ENCODE measurements at regions not wholly inside any gene's neighbourhood (a gene's known extent, or its start where the extent isn't known, plus 50 kb on each side); places are given as distances from the start of the nearest gene placed in this dataset.

- no peaks in the 10 kb centered on the region for H3K27me3 ChIP-seq (ENCODE audit: insufficient read depth, low read length)
- no peak overlapping the region for H3K27ac ChIP-seq (ENCODE audit: insufficient read length, low read depth, low read length)
- H2BK5ac ChIP-seq (ENCODE audit: insufficient read length, low read length): no peak overlapping the region
- H3K4me2 ChIP-seq (ENCODE audit: insufficient read depth, insufficient read length, low read length): no peak overlapping the region
- Mint-ChIP-seq H3K36me3 (ENCODE audit: insufficient read depth in 1 of 3, low read depth in 3 of 3) (peaks cover 0 to 8% (median 2%) of the 10 kb centered on the region in 3 experiments; a peak in 4 of 7 replicates), H3K9me3 (peaks cover 6 to 7% of the 10 kb centered on the region in 2 experiments; a peak in 2 of 5 replicates), H3K4me1 (no peaks in the 10 kb centered on the region), H3K27ac (no peak overlapping the region), H3K4me3 (no peak overlapping the region), H3K27me3 (ENCODE audit: low read depth) (no peaks in the 10 kb centered on the region; the same call in 1 of the 2 replicates)
- no peak overlapping the region for H3K14ac ChIP-seq (ENCODE audit: insufficient read depth, low read length)
- TF ChIP-seq CTCF (conservative IDR thresholded peaks at IDR 0.05): no peak
- H3K4ac ChIP-seq (ENCODE audit: low read depth, low read length): no peak overlapping the region
- no peak overlapping the region for H3K56ac ChIP-seq (ENCODE audit: insufficient read length, low read depth, low read length)
- H3K9ac ChIP-seq (ENCODE audit: extremely low read depth, insufficient read length, low read length): no peak overlapping the region
- H3T11ph ChIP-seq (ENCODE audit: low read length): no peak overlapping the region
- no peak overlapping the region for H4K91ac ChIP-seq (ENCODE audit: insufficient read length, low read depth, low read length)
- no peak overlapping the region for H2AK5ac ChIP-seq (ENCODE audit: insufficient read length, low read length)
- H2BK120ac ChIP-seq (ENCODE audit: low read depth, low read length, poor library complexity, severe bottlenecking): no peak overlapping the region
- H3K79me1 ChIP-seq (ENCODE audit: insufficient read depth, low read depth, low read length, poor library complexity, severe bottlenecking): no peaks in the 10 kb centered on the region
- no CpG with 5 or more reads among the region's 2 CpGs for WGBS (ENCODE audit: extremely low coverage, insufficient read length, low lambda C conversion rate)
- H2BK20ac ChIP-seq (ENCODE audit: low read depth, low read length, poor library complexity, severe bottlenecking): no peak overlapping the region
- H3K9me3 ChIP-seq (ENCODE audit: control insufficient read depth, low read depth, low read length): no peaks in the 10 kb centered on the region
- no peak for DNase-seq
- no peak overlapping the region for H4K8ac ChIP-seq (replicated peaks; ENCODE audit: insufficient read length, low read depth, low read length)
- no peak overlapping the region for H3K23ac ChIP-seq (ENCODE audit: insufficient read length, low read depth, low read length)
- no peak overlapping the region for H2BK12ac ChIP-seq (ENCODE audit: insufficient read length, low read depth, low read length)
- H2AFZ ChIP-seq (ENCODE audit: low read length): no peak overlapping the region
- no peak overlapping the region for H3K18ac ChIP-seq (ENCODE audit: insufficient read length, low read depth, low read length)
- H4K5ac ChIP-seq (ENCODE audit: insufficient read length, low read depth, low read length): no peak overlapping the region
- no peaks in the 10 kb centered on the region for H3K4me1 ChIP-seq (ENCODE audit: insufficient read depth, low read length)
- H4K20me1 ChIP-seq (ENCODE audit: control insufficient read depth, insufficient read depth, insufficient read length): no peaks in the 10 kb centered on the region
- H3K23me2 ChIP-seq (ENCODE audit: insufficient read length, low read depth, low read length, poor library complexity, severe bottlenecking): no peaks in the 10 kb centered on the region
- H3K79me2 ChIP-seq (ENCODE audit: insufficient read depth, low read length): no peaks in the 10 kb centered on the region
- no peak overlapping the region for H2BK15ac ChIP-seq (ENCODE audit: low read depth, low read length)
Observed at GRCh38 chr6:165077876-165078275, 231.5 kb downstream of the C6orf118 start.

Measured in H9 (cell line).